ENCODE measurements at regions not wholly inside any gene's neighbourhood (a gene's known extent, or its start where the extent isn't known, plus 50 kb on each side); places are given as distances from the start of the nearest gene placed in this dataset.

GRCh38 chrX:9137152-9137551 is 103.2 kb upstream of the FAM9B start:
- Histone ChIP-seq H4K5ac (ENCODE audit: low read depth, low read length) (no peak overlapping the region), H3K79me1 (ENCODE audit: low read depth in 1 of 2, low read length in 2 of 2) (no peaks in the 10 kb centered on the region), H3K4ac (ENCODE audit: low read depth, low read length) (no peak overlapping the region), H3K18ac (ENCODE audit: low read depth, low read length) (no peak overlapping the region), H2BK120ac (ENCODE audit: low read depth, low read length) (no peak overlapping the region), H3K9me3 (ENCODE audit: control insufficient read depth, insufficient read depth, low read length) (no peaks in the 10 kb centered on the region), H3K56ac (ENCODE audit: extremely low read depth, insufficient read depth, low read length) (no peak overlapping the region), H3K4me3 (ENCODE audit: insufficient read depth, low read depth, low read length) (no peak overlapping the region), H2AK9ac (replicated peaks; ENCODE audit: low read depth, low read length, poor library complexity) (no peak overlapping the region), H4K91ac (ENCODE audit: insufficient read depth, low read depth, low read length) (no peak overlapping the region), H2AFZ (replicated peaks; ENCODE audit: low read length, poor library complexity) (no peak overlapping the region), H3K9ac (ENCODE audit: low read depth, low read length) (no peak overlapping the region), H3K4me2 (ENCODE audit: low read depth, low read length) (no peak overlapping the region), H3K27ac (ENCODE audit: insufficient read depth, low read length) (no peak overlapping the region), H3K4me1 (ENCODE audit: control insufficient read depth, insufficient read depth, low read length) (peaks cover 4% of the 10 kb centered on the region), H3K23ac (ENCODE audit: low read depth, low read length) (no peak overlapping the region), H3K9me1 (ENCODE audit: insufficient read depth, low read length) (peaks cover 7% of the 10 kb centered on the region; the same call in 1 of the 2 replicates), H3K27me3 (ENCODE audit: control insufficient read depth, insufficient read depth, low read length) (no peaks in the 10 kb centered on the region), H2BK20ac (ENCODE audit: low read depth, low read length) (no peak overlapping the region), H2AK5ac (ENCODE audit: low read depth, low read length) (no peak overlapping the region), H3K36me3 (ENCODE audit: control insufficient read depth, insufficient read depth, low read length) (no peaks in the 10 kb centered on the region), H3K14ac (replicated peaks; ENCODE audit: low read depth, low read length) (no peak overlapping the region), H4K20me1 (ENCODE audit: insufficient read depth, low read length) (no peaks in the 10 kb centered on the region), H4K8ac (ENCODE audit: low read depth in 2 of 2, low read length in 2 of 2) (no peak overlapping the region), H2BK5ac (ENCODE audit: low read depth, low read length, poor library complexity, severe bottlenecking) (no peak overlapping the region), H2BK15ac (ENCODE audit: low read depth, low read length) (no peak overlapping the region; the same call in 2 of the 3 replicates)
- in situ Hi-C loops (cut with MboI; ENCODE audit: low sequenced_read_pairs), result no loop called here
- CTCF ChIA-PET, result no interaction called here
- intact Hi-C loops (cut with micrococcal nuclease), result no loop called here
- POLR2A ChIA-PET (ENCODE audit: unreplicated experiment), result no interaction called here
- no CpG with 5 or more reads among the region's 6 CpGs for WGBS, 2 experiments (ENCODE audit: extremely low coverage in 2 of 2, insufficient read length in 1 of 2)
- ATAC-seq (ENCODE audit: low read depth), result no peak
- no peak for DNase-seq
- dilution Hi-C loops (cut with HindIII; ENCODE audit: low sequenced_read_pairs, unreplicated experiment), result no loop called here
- TF ChIP-seq MXI1 (IDR thresholded peaks at IDR 0.05; ENCODE audit: borderline replicate concordance, low read depth, low read length), result no peak
- TF ChIP-seq SMC3 (IDR thresholded peaks at IDR 0.05; ENCODE audit: low read depth, low read length), result no peak
- no peak for TF ChIP-seq MAZ (IDR thresholded peaks at IDR 0.05; ENCODE audit: borderline replicate concordance, low read depth, low read length)
- TF ChIP-seq BHLHE40 (IDR thresholded peaks at IDR 0.05; ENCODE audit: low read depth, low read length), result no peak
- TF ChIP-seq RCOR1 (IDR thresholded peaks at IDR 0.05; ENCODE audit: insufficient replicate concordance, low read length), result no peak
- no peak for TF ChIP-seq ELK1 (IDR thresholded peaks at IDR 0.05; ENCODE audit: borderline replicate concordance, low read depth, low read length)
- no peak for TF ChIP-seq MAFK (IDR thresholded peaks at IDR 0.05; ENCODE audit: low read depth, low read length)
- no peak for TF ChIP-seq CHD1 (IDR thresholded peaks at IDR 0.05; ENCODE audit: low read depth, low read length)
- TF ChIP-seq POLR2A (IDR thresholded peaks at IDR 0.05; ENCODE audit: low read depth, low read length), result no peak
- TF ChIP-seq FOS (IDR thresholded peaks at IDR 0.05; ENCODE audit: low read depth, low read length), result no peak
- TF ChIP-seq, protein P1, sequence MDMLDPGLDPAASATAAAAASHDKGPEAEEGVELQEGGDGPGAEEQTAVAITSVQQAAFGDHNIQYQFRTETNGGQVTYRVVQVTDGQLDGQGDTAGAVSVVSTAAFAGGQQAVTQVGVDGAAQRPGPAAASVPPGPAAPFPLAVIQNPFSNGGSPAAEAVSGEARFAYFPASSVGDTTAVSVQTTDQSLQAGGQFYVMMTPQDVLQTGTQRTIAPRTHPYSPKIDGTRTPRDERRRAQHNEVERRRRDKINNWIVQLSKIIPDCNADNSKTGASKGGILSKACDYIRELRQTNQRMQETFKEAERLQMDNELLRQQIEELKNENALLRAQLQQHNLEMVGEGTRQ (IDR thresholded peaks at IDR 0.05; ENCODE audit: low read depth, low read length), result no peak
- TF ChIP-seq NFE2L2 (IDR thresholded peaks at IDR 0.05; ENCODE audit: low read depth, low read length), result no peak
- TF ChIP-seq, protein P2, sequence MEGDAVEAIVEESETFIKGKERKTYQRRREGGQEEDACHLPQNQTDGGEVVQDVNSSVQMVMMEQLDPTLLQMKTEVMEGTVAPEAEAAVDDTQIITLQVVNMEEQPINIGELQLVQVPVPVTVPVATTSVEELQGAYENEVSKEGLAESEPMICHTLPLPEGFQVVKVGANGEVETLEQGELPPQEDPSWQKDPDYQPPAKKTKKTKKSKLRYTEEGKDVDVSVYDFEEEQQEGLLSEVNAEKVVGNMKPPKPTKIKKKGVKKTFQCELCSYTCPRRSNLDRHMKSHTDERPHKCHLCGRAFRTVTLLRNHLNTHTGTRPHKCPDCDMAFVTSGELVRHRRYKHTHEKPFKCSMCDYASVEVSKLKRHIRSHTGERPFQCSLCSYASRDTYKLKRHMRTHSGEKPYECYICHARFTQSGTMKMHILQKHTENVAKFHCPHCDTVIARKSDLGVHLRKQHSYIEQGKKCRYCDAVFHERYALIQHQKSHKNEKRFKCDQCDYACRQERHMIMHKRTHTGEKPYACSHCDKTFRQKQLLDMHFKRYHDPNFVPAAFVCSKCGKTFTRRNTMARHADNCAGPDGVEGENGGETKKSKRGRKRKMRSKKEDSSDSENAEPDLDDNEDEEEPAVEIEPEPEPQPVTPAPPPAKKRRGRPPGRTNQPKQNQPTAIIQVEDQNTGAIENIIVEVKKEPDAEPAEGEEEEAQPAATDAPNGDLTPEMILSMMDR (conservative IDR thresholded peaks at IDR 0.05; ENCODE audit: low read depth, low read length), result no peak
- no peak for TF ChIP-seq RAD21 (IDR thresholded peaks at IDR 0.05; ENCODE audit: low read length)
- no TSS peak for BruUV-seq (replicated peaks)

All from IMR-90 (cell line).